Stimulated activated CD4-positive, alpha-beta T cell treated with anti-CD3 and anti-CD28 coated beads, Interleukin-15, amount 100 ng/mL, for 48 hours (primary cell): ENCODE measurements at regions not wholly inside any gene's neighbourhood (a gene's known extent, or its start where the extent isn't known, plus 50 kb on each side); places are given as distances from the start of the nearest gene placed in this dataset.

Source experiments
- DNase-seq, 2 donors: peaks; one replicate each; pipeline ENCODE4 v3.0.0-alpha.2; 2020; ENCODE audit warnings: low read depth in 2 of 2

DNA sequence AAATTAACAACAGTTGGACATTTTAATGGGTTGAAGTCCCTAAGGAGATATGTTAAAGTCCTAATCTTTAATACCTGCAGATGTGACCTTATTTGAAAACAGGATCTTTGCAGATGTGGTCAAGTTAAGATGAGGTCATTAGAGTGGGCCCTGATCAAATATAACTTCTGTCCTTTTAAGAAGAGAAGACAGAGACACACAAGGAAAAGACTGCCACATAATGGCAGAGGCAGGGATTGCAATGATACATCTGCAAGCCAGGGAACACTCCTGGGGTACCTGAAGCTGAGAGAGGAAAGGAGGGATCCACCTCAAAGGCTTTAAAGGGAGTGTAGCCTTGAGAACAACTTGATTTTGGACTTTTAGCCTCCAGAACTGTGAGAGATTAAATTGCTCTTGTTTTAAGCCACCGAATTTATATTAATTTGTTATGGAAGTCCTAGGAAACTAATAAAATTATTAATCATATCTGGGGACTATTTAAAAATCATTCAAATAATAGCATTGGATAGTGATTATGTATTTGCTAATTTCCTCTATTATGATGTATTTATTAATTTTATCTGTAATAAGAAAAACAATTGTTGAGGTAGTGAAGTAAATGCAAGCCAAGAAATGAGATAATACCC is 700.0 kb upstream of the PCDH15 start:
- no peak for DNase-seq

GRCh38 chr10:55497893-55498499 is 697.0 kb upstream of the PCDH15 start:
- DNase-seq = no peak

DNA sequence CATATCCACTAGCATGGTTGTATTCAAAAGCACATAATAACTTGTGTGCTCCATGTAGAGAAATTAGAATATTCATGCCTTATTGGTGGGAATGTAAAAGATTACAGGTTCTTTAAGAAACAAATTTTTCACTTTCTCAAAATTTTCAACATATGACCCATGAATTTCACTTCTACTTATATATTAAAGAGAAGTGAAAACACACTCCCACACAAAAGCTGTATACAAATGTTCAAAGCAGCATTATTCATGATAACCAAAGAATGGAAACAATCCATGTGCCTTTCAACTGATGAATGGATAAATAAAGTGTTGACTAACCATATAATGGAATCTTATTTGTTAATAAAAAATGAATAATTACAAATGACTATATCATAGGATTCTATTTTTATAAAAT is 694.5 kb upstream of the PCDH15 start:
- no peak for DNase-seq

DNA sequence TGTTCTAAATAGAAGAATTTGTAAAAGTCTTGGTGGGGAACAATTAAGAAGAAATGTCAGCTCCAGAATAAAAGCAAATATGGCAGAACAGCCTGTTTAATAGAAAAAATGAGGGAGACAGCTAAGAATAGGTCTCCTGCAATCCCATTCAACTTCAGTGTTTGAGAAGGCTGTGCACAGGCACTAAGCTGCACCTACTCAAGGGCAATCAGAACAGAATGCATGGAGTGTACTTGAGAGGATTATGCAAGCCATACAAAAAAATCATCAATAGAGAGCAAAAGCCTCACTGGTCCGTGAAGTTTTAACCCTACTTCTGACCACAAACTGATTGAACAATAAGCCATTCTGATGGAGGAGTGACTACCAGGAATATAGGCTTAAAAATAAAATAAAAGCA is 690.7 kb upstream of the PCDH15 start:
- DNase-seq = no peak

GRCh38 chr10:55485827-55486226 is 684.8 kb upstream of the PCDH15 start:
- DNase-seq = no peak

DNA sequence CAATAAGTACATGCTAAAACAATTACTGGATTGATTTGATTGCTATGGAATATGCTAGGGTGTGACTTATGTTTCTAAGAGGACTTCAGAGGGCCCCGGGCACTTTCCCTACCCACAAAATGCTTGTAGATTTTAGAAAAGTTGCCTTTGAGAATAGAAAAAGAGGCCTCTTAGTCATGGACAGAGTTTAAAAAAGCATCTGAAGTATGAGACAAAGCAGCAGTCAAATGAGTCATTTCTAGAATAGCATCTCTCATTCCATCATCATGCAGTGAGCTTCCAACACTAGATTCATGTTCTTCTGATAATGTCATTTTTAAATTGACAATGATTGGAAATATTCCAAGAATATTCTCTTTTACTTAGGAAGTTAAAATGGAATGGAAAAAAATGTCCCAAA is 675.1 kb upstream of the PCDH15 start:
- no peak for DNase-seq

DNA sequence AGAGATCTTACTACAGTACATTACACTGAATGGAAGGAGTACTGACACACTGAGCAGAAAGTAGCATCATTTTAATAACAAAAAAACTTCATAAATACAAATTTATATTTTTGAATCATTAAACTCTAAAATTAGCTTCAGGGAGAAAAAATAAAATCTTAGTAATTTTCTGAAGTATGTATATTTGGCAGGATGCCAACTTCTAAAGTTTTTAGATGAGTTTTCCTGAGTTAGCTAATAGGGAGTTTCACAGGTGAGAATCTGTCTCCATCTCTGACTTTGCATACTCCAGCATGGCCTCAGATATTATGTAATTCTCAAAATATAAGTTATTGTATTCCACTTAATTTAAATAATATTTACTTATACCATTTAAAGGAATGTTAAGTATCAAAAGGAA is 673.2 kb upstream of the PCDH15 start:
- no peak for DNase-seq

- DNase-seq = no peak
Observed at GRCh38 chr10:55470840-55471239, 669.8 kb upstream of the PCDH15 start.

- DNase-seq = no peak
Observed at GRCh38 chr10:55466806-55467504, 665.9 kb upstream of the PCDH15 start.

- no peak for DNase-seq
Observed at GRCh38 chr10:55464083-55464482, 663.1 kb upstream of the PCDH15 start.

GRCh38 chr10:55460008-55460407 is 659.0 kb upstream of the PCDH15 start:
- DNase-seq = no peak

GRCh38 chr10:55449981-55450380 is 649.0 kb upstream of the PCDH15 start:
- DNase-seq = no peak

DNA sequence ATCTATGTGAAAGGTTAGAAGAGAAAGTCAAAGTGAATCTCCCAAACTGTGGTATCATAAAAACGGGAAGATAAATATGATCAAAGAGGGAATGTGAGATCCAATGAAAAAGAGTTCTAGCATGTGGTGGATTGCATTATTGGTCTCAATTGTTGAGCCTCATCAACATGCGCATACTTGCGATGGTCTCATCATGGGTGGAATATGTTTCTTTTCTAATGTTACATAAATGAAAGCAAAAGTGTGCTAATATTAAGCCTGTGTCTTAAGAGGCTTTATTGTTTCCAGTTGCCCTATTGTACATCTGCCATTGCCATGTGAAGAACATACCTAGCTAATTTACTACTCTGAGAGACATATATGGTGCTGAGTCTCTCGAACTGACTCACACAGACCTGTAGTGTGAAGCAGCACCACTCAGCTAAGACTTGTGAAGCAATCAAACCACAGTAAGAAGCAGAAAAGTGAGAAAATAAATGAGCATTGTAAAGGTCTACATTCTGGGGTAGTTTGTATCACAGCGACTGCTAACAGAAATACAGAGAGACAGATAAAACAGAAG is 645.5 kb upstream of the PCDH15 start:
- DNase-seq = no peak

GRCh38 chr10:55441777-55442176 is 640.7 kb upstream of the PCDH15 start:
- DNase-seq = no peak

DNA sequence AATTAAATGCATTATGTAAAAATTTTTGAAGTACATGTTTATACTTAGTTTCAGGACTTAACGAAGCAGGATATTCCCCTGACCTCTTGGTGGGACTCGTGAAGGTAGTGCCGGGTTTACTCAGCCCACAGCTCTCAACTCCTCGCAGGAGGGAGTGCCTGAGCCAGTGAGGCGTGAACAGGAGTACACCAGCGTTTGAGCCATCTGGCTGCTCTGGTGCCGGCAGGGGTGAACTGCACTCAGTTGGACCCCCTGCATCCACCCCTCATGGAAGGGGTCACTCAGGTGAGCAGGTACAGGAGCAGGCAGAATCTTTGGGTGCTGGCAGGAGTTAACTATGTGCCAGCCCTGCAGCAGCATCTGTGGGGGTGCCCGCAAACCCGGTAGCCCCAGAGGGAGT is 625.1 kb upstream of the PCDH15 start:
- no peak for DNase-seq

GRCh38 chr10:55410415-55410885 is 609.4 kb upstream of the PCDH15 start:
- no peak for DNase-seq

DNA sequence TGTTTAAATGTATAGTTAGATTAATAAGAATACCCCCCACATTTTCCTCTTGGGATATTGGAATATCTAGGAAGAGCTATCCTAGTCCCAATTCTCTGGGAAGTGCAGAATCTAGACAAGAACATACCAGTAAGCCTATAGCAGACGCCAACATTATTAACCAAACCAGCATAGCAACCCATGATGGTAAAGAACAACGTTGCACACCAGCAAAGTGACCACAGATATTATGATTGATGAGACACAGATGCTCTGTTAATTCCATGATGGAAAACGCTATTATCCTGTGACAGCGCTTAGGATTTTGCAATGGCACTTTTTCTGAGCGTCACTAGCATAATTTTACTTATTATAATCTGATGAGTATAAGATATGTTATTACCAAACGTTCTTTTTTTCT is 603.1 kb upstream of the PCDH15 start:
- no peak for DNase-seq

- DNase-seq = no peak
Observed at GRCh38 chr10:55400075-55400849, 599.2 kb upstream of the PCDH15 start.

- no peak for DNase-seq
Observed at GRCh38 chr10:55398497-55398882, 597.5 kb upstream of the PCDH15 start.

DNA sequence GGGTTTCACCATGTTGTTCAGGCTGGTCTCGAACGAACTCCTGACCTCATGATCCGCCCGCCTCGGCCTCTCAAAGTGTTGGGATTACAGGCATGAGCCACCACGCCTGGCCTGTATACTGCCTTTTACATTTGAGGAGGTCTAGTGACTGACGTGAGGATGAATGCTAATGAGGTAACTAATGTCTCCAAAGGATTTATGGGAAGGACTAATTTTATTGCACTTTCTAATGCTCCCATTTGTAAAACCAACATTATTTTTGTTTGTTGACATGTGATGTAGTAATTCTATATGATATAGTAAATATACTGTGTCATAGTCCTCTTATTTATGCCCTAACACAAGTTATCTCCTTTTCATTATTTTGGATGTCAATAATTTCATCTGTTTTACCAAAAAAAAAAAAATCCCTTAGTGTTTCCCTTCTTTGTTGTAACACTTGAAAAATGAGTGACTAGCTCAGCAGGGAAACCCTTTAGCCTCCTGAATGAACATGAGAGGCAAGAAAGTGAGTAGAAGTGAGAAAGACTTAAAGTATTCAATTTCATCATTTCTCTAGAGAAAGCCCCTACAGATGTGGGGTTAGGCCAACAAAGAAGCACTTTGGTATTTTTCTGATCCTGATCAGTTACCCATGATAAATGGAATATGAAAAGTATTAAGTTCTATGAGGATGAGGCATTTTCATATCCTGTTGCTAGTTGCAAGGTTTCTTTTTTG is 596.9 kb upstream of the PCDH15 start:
- DNase-seq = no peak

DNA sequence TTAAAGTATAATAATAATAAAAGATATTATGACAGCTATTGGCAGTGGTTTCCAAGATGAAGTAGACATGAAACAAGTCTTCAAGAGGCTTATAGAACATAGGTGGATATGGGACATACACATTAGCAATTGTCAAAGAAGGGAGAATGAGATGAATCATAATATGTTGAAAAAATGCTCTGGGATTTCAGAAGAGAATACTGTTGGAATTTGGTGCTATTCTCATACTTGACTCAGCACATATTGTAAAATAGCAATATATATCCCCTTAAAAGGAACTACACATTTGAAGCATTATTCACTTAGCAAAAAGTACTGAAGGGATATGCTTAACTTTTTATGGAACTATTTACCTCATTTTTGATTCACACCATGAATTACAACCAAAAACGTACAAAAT is 577.2 kb upstream of the PCDH15 start:
- DNase-seq = no peak

DNA sequence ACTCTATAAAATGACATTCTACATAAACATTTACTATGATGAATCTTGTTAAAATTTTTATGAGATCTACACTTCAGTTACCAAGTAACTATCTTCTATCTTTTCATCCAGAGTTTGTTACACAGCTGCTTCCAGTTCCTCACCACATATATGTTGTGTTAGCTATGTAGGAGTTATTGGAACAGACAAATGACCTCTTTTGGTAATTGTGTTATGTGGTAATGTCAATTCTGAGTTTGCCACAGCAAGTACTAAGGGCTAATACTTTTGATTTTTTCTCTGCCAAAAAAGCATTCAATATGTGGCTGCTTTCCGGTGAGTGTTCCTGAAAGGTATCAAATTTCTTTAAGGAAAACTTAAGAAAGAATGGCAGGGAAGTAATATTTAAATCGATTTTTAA is 573.9 kb upstream of the PCDH15 start:
- DNase-seq = no peak
